ENCODE measurements at regions not wholly inside any gene's neighbourhood (a gene's known extent, or its start where the extent isn't known, plus 50 kb on each side); places are given as distances from the start of the nearest gene placed in this dataset.

DNA sequence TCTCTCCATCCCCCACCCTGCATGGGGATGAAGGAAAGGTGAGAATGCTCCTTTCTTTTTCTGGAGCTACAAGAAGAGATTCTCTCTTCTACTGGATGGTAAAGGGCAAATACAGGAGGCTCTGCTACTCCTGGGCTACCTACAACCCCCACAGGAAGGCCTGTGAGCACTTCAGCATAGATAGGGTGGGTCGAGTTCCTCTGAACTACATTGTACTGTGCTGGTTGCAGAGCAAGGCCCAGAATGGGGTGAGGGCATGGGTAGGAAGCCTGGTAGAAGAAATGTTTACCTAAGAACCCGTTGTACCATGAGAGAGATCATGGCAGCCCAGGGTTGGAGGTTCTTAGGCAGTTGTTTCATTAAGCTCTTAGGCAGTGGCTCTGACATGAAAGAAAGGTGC, 510.4 kb downstream of the MID1IP1 start:
- no peak for FAIRE-seq
- no peak for DNase-seq (ENCODE audit: insufficient read length, low spot score)

DNA sequence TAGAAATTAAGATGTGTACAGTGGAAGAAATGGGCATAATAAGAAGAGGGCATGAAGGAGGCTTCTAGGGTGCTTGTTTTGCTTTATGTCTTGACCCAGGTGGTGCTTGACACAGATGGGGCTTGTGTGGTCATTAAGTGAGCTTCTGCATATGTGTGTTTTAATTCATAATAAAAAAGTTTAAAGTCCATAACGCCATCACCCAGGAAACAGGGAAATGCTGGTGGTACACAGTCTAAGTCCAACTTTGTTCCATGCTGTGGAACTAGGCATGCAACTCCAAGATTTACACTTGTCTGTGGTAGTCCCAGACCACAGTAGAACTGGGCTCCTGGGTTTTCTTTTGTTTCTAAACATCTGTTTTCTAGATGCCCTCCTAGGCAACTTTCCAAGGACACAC, 511.9 kb downstream of the MID1IP1 start:
- no peak for DNase-seq (ENCODE audit: insufficient read length, low spot score)
- FAIRE-seq: no peak

DNA sequence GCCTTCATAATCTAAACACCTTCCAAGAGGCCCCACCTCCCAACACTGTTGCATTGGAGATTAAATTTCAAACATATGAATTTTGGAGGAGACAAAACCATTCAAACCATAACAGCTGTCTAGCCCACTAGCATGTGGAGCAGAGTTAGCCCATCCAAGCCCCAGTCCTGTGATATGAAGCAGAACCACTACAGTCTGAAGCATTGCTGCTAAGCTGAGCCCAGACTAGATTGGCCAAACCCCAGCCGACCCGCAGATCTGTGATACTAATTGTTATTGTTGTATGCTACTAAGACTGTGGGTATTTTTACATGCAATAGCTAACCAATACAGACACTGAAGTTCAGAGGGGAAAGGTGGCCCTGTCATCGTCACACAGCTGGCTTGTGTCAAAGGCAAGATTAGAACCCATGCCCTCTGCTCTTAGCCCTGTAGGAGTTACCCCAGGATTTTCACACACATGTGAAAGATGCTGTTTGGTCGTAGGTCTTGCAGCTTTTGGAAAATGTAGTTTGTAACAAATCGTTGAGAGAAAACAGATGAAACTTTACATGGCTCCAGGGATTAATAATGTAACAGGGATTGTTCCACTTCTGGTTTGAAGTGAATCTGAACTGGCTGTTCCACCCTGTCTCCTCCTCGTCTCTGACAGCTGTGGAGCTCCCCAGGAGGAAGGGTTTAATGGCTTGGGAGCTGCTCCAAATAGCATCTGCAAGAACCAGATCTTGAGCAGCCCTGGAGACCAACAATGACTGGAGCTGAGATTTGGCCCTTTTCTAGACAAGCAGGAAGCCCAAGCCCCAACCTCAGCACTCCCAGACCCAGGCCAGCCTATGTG, 517.5 kb downstream of the MID1IP1 start:
- FAIRE-seq (no peak), DNase-seq (ENCODE audit: insufficient read length, low spot score) (no peak)

DNA sequence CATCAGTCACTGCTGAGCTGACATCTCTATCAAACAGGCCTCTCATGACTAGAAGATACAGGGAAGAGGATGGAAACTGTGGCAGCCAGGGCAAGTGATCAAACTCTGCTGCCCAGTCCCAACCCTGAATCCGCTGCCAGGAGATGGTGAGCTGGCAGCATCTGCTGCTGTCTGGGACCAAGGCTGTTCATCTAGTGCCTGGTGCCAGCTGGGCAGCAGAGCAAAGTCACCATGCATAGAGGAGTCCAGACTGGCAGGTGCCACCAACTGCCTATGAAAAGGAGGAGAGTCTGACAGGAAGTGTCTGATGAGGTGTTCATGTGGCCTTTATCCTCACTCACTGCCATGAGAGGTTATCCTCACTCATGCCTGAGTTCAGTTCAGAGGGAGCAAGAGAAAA, 518.9 kb downstream of the MID1IP1 start:
- DNase-seq (ENCODE audit: insufficient read length, low spot score) (no peak), FAIRE-seq (no peak)

DNA sequence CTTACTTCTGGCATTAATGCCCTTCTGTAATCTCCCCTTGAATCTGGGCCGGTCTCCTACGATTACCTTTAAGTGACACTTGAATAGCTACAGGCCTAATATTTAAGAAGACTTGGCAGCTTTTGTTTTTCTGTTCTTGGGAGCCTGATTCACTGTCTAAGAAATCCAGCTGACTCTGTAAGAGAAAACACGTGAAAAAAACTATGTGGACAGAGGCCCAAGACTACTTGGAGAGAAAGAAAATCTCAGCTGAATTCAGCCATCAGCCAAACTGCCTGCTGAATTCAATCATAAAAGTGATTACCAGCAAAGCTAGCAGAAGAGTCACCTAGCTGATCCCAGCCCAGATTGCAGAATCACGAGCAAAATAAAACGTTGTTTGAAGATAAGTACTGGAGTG, 521.2 kb downstream of the MID1IP1 start:
- FAIRE-seq: no peak
- DNase-seq (ENCODE audit: insufficient read length, low spot score): no peak

DNA sequence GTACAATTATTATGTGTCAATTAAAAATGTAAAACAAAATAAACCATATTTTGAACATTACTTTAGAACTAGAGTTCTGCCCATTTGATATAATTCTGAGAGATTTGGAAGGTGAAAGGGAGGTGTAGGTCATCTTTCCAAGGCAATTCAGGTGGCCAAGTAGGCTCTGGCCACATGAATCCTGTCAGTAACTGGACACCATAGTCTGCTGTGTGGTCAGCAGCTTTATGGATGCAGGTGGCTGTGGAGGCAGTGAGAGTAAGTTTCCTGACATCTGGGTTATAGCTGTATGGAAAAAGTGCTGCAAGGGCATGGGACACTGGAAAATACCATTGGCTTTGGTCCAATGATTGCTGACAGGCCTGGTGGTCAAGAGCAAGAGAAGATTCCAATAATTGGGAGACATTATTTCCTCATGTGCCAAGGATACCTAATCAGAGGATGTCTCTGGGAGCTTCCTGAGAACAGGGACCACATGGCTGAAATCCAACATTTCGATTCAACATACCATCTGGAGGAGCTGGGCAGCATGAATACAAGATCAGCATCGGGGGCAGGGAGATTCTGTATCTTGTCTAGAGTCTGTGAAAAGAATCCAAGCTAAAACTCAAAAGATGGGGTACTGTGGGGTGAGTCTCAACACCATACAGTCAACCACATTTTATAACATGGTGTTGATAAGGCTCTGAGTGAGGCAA, 523.1 kb downstream of the MID1IP1 start:
- DNase-seq (ENCODE audit: insufficient read length, low spot score): no peak

DNA sequence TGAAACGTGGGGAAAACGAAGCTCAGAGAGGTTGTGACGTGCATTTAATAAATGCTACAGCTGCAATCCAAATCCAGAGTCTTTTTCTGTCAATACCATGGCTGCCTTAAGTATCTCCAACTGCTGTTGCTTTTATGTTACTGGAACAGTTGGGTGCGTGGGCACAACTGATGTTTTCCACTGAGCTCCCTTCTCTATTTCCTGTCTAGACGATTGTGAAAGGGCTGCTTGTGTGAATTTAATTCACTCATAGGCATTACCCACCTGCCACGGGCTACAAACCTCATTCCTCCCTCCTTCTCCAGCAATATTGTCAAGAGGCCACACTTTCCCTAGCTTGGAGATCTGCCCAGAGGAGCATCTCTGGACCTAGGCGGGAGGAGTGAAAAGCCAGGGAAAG, 526.0 kb downstream of the MID1IP1 start:
- FAIRE-seq (no peak), DNase-seq (ENCODE audit: insufficient read length, low spot score) (no peak)

More for the DNA sequence above, 523.1 kb downstream of the MID1IP1 start:
- no peak for FAIRE-seq

DNA sequence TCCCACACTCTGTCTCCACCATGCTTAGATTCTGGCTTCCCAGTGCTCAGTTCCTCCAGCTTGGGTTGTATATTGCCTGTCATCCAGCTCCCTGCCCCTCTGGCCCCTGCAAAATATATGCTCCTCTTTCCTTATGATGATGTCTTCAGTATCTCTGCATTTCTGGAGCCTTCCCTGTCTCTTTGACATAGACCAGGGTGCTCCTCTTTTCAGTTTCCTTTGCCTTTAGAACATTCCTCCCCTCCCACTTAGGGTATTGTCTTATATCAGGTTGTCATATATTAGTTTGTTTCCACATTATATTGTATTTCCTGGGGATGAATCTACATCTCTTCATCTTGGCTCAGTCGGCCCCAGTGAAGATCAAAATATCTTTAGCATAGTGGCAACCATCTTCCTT, 526.4 kb downstream of the MID1IP1 start:
- FAIRE-seq (no peak), DNase-seq (ENCODE audit: insufficient read length, low spot score) (no peak)

DNA sequence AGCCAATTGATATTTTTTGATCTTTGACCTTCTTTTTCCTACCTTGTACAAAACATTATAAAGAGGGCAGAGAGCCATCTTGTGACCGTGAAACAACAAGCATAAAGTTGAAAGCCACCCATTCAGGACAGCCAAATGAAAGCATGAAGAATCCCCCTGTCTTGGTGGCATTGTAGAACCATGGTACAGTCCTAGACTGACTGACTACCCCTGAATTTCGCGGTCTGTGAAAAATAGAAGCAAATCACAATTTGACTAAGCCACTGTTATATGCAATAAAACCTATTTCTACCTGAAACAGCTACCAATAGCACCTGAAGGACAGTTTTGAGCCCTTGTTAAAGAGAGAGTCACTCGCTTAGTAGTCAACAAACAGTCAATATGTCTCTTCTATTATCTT, 527.4 kb downstream of the MID1IP1 start:
- DNase-seq (ENCODE audit: insufficient read length, low spot score) (no peak), FAIRE-seq (no peak)

DNA sequence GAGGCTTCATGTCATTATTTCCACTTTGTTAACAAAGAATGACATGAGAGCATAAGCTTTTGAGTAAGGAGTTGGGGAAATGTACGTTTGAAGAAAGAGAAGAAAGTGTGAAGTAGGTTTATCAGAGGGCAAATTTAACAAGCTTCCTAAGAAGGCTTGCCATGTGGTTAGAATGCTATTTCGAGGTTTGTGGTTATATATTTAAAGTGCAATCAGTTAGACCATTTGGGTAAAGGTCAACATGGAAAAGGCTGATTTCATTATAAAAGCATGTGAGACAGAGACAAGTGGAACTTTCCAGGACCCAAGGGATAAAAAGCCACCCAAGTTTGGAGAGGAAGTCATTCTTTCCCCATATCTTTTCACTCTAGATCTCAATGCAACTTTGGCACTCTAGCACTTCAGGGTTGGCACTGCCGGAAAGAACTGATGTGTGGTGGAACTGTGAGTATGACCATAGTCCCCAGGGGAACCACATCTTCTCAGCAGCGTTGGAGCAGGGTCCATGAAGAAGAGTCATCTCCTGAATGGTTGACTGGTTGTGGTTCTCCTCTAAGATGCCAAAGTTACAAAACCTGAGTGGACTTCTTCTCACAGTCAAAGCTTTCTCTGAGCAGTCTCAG, 529.9 kb downstream of the MID1IP1 start:
- DNase-seq (ENCODE audit: insufficient read length, low spot score) (no peak), FAIRE-seq (peak; percentile 88)

DNA sequence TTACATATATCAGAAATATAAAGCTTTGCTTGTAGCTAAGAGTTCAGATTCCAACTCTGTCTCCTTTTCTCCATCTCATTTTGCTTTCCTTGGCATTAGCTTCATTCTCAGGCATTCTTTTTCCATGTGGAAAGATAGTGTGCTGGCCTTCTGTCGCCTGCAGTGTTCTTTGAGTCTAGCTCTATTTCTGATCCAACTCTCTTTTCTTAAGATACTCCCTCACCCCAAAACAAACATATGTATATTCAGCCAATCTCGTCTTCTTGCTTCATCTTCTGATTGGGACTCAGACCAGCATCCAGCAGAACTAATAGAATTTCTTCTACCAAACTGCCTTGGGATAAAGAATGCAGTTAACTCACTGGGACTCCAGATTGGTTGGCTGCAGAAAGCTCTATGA, 532.2 kb downstream of the MID1IP1 start:
- FAIRE-seq: no peak
- DNase-seq (ENCODE audit: insufficient read length, low spot score): no peak

DNA sequence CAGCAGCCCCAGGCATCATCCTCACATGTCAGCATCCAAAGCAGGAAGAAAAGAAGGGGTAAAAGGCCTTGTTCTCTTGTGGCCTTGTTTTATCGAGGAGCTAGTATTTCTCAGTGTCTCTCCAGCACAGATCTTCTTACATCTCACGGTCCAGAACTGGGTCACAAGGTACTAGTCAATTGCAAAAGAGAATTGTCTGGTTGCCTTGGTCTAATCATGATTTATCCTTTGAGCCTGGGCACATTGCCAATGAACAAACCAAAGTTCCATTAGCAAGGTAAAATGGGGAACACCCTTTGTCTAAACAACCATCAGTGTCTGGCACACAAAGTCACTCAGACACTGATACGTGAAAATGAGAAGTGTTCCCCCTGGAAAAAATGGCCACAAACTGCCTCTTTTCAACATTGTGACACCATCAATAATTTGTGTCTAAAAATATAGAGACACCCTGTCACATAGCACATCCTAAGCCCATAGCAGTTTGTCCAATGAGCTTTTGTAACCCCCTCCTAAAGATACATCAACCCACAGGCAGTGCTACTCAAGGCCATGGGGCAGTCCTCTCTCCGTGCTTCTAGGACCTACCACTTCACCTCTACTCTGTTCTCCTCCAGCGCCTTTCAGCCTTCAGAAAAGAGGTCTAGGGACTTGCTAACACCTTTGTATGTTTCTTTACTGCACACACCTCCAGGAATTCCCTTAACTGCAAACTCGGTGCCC, 534.4 kb downstream of the MID1IP1 start:
- FAIRE-seq: peak; percentile 81

DNA sequence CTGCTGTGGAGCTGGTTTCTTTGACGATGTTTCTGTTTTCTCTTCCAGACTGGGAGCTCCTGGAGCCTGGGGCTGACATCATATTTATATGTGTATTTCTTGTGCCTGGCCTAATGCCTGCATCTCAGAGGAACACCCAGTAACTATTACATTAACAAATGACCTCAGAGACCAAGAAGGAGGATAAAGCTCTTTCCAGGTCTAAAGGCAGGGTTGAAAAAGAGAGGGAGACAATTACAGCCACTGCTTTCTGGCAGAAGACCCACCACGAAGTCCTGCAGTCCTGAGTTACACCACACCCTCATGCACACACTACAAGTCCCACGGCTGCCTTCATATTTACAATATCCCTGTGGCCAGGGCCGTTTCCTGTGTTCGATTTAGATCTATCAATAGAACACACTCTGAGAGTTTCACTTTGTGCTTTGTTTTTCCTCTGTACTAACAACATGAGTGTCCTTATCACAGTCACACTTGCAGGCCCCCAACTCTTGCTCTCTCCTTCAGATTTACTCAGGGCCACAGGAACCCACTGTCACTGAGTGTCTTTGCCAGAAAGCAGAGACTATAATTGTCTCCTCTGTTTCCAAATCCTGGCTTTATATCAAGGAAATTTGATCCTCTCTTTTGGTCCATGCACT, 535.5 kb downstream of the MID1IP1 start:
- FAIRE-seq: peak; percentile 79

More for the DNA sequence above, 534.4 kb downstream of the MID1IP1 start:
- DNase-seq (ENCODE audit: insufficient read length, low spot score): no peak

DNA sequence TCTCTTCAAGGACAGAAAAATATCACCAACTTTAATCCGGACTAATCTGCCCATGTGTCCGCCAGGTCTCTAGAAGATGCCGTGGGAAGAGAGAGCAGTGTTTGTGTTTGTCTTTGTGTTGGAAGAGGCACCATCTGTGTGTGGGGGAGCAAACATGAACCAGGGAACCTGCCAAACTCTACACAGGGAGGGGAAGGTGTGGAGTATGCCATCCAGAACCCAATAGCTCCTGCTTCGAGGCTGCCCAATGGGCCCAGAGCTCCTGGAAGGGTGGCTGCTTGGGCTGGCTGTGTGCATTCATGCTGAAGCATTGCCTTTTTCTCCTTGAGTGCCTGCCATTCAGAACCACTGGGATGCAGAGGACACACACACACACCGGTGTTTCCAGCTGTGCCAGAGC, 536.2 kb downstream of the MID1IP1 start:
- DNase-seq (ENCODE audit: insufficient read length, low spot score): no peak
- no peak for FAIRE-seq

More for the DNA sequence above, 535.5 kb downstream of the MID1IP1 start:
- DNase-seq (ENCODE audit: insufficient read length, low spot score): no peak

DNA sequence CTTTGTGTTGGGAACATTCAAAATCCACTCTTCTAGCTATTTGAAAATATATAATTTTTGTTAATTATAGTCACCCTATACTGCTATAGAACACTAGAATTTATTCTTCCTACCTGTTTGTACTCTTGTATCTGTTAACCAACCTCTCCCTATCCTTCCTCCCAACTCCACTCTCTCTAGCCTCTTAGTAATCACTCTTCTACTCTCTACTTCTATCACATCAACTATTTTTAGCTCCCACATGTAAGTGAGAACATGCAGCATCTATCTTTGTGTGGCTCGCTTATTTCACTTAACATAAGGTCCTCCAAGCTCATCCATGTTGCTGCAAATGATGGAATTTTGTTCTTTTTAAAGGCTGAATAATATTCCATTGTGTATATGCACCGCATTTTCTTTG, 537.3 kb downstream of the MID1IP1 start:
- no peak for FAIRE-seq
- DNase-seq (ENCODE audit: insufficient read length, low spot score): no peak

DNA sequence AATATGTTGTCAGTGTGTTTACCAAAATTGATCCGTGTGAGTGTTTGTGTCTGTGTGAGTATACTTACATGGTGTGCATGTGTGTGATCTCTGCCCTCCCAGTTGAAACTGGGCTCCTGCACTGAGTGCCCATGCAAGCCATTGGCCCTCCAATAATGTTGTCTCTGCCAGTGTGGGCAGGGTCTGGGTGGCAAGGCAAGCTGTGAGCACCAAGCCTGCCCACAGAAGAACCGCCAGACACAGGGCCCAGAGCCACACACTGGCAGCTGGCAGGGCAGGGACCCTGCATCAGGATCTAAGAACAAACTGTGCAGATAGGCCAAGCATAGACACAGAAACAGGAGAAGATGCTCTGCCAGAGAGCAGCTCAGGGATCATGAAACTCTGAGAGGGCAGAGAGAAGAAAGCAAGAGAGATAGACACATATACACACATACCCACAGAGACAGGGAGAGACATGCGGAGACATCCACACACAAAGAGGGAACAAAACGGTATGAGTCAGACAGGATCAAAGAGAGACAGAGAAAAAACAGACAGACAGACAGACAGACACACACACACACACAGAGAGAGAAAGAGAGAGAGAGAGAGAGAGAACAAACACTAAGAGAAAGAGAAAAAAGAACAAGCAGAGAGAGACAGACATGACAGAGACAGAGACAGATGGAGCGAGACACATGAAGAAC, 555.0 kb downstream of the MID1IP1 start:
- FAIRE-seq (no peak), DNase-seq (ENCODE audit: insufficient read length, low spot score) (no peak)

DNA sequence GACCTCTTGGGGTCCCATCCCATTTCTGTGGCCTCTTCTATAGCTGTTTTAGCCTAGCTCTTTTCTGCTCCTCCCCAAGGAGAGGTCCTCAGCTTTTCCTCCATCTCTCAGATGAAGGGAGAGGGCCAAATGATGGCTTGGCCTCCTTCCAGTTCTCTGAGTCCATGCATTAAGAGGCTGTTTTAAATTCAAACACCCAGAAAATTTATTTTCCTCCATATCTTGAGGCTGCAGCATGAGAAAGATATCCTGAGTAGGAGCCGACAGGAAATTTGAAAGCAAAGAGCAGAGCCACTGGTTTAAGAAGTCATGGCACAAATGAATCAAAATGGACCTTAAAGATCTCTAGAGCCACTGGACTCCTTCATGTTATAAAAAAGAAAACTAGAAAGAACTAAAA, 558.8 kb downstream of the MID1IP1 start:
- FAIRE-seq (no peak), DNase-seq (ENCODE audit: insufficient read length, low spot score) (no peak)

DNA sequence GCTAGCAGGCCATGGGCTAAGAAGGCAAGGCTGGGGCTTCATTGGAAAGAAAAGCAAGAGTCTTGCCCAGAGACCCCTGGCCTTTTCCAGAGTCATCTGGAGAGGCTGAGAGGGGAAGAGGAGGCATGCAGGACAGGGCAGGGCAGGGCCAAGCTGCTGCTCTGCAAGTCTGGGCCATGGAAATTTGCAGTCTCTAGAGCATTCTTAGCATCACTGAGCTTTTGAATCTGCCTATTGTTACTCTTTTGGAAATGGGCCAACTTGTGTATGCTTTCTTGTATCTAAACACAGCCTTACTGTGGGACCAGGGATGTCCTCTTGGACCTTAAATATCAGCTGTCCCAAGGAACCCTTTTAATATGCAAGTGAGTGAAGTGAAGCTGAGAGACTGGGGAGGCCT, 560.5 kb downstream of the MID1IP1 start:
- no peak for DNase-seq (ENCODE audit: insufficient read length, low spot score)
- no peak for FAIRE-seq

DNA sequence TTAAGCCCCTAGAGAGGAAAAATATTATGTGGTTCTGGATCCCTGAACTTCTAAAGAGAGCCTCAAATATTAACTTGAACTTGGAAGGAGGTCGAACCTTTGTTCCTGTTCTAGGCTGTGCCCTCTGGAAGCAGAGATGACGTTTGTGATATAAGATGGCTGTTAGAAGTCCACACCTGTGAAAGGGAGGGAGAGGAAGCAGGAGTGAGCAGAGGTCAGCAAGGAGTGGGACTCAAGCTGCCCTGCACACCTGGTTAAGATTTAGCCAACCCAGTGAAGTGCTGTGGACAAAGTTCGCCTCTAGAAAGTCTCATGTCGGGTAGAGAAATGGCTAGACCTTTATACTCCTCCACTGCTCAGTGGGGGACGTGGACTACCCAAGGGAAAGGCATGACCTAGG, 566.2 kb downstream of the MID1IP1 start:
- DNase-seq (ENCODE audit: insufficient read length, low spot score): no peak
- no peak for FAIRE-seq

DNA sequence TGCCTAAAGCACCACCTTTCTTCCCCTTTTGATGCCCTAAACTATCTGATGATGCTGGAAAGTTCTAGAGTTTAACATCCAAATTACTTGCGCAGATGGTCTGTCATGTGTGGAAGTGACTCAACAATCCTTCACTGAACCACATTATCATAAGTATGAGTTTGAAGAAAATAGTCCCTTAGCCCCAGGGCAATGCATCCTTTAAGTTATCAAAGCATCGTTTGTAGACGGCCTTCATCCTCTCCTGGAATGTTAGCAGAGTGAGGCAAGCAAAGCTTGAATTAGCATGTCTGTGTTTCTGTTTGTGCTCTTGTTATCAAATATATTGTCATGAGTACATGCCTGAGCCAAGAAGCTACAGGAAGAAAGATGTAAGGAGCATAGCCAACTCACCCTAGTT, 570.9 kb downstream of the MID1IP1 start:
- FAIRE-seq: no peak

More for the DNA sequence above, 570.9 kb downstream of the MID1IP1 start:
- no peak for DNase-seq (ENCODE audit: insufficient read length, low spot score)

All from GM19239 (cell line).